Lower leg skin (tissue), 4 donors: ENCODE measurements at regions not wholly inside any gene's neighbourhood (a gene's known extent, or its start where the extent isn't known, plus 50 kb on each side); places are given as distances from the start of the nearest gene placed in this dataset.

Experiments used
- DNase-seq, 2 donors: peaks; one replicate each; pipeline ENCODE4 v3.0.0-alpha.2; 2019; ENCODE audit warnings: low spot score in 2 of 2
- H3K4me3 ChIP-seq: fragments of 200-600 bp; sonication (generic); 2 replicates; pipeline ENCODE4 v1.5.1; 2017; ENCODE audit warnings: mild to moderate bottlenecking, low read depth; ENCODE audit not compliant: poor library complexity, severe bottlenecking
- CTCF ChIP-seq, 3 donors: fragments of 450-650 bp; IDR thresholded peaks; one replicate each; pipeline ENCODE4 v1.5.1; 2016; ENCODE audit warnings: antibody characterized with exemption in 3 of 3, mild to moderate bottlenecking in 3 of 3, moderate library complexity in 2 of 3
- POLR2A ChIP-seq, 2 donors: fragments of 450-650 bp; IDR thresholded peaks; one replicate each; pipeline ENCODE4 v1.6.1; 2016 to 2017; ENCODE audit warnings: antibody characterized with exemption in 2 of 2, mild to moderate bottlenecking in 1 of 2, moderate library complexity in 1 of 2
- WGBS, 2 donors: methylation state at CpG; one replicate each; pipeline ENCODE4 v1.1.5; 2018; 5-methylcytosine and 5-hydroxymethylcytosine counted together
- intact Hi-C: fragments of 100-400 bp; cut with DNase I; formaldehyde crosslinking; loops from one replicate; pipeline ENCODE4 v1.15.0; 2023; ENCODE audit warnings: low total_unique reads

GRCh38 chr13:80633251-80633650 lies 292.3 kb upstream of the SPRY2 start:
- WGBS, 2 donors = 70 to 76% methylated on average over 1 of the region's 1 CpG
- H3K4me3 ChIP-seq = no peak overlapping the region
- TF ChIP-seq POLR2A (IDR thresholded peaks at IDR 0.05) (no peak), CTCF (IDR thresholded peaks at IDR 0.05) (no peak)
- intact Hi-C loops = no loop called here
- DNase-seq = no peak

DNA sequence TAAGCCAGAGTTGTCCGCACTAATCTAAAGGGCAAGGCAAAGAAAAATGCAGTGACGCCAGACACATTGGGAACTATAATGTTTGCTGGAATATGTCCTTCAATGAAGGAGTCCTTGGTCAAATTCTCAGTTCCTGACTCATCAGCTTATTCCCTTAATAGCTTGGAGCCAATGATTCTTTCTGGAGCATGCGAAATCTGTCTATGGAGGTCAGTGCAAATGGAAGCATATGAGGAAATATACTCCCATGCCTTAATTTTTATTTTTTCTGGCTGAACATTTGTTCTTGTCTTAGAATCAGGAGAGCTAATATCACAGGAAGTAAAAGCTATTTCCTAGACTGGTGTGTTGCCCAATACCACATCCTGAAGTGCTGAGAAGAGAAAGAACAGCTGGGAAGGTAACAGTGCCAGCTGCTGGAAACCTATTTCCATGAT lies 289.8 kb upstream of the SPRY2 start:
- intact Hi-C loops = no loop called here
- DNase-seq = peak in 1 of 2 donors; percentile 26
- 86 to 88% methylated on average over 3 of the region's 3 CpGs for WGBS, 2 donors
- TF ChIP-seq CTCF (IDR thresholded peaks at IDR 0.05) (no peak), POLR2A (IDR thresholded peaks at IDR 0.05) (no peak)
- no peak overlapping the region for H3K4me3 ChIP-seq

DNA sequence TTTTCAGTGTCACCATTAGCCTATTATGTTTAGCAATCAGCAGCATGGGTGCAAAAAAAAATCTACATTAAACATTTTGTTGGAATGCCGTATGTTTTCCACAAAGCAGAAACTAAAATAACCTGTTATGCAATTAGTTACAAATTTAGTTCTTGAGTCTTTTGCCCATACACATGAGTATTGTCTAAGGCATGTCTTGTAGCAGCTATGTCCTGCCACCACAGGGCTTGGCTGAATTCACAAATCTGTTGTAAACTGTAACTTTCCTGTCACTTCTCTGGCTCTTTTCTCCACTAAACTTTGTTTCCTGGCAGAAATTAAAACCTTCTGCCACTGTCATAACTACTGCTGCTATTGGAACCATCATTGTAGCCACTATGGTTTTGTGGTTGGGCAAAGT lies 277.9 kb upstream of the SPRY2 start:
- DNase-seq = no peak
- H3K4me3 ChIP-seq = no peak overlapping the region
- TF ChIP-seq CTCF (IDR thresholded peaks at IDR 0.05) (no peak), POLR2A (IDR thresholded peaks at IDR 0.05) (no peak)
- intact Hi-C loops = no loop called here
- WGBS, 2 donors = 18 to 33% methylated on average over 1 of the region's 1 CpG

GRCh38 chr13:80612804-80613203 lies 271.9 kb upstream of the SPRY2 start:
- no peak for DNase-seq
- WGBS, 2 donors = 80 to 87% methylated on average over 6 of the region's 6 CpGs
- TF ChIP-seq CTCF (IDR thresholded peaks at IDR 0.05) (no peak), POLR2A (IDR thresholded peaks at IDR 0.05) (no peak)
- intact Hi-C loops = no loop called here
- no peak overlapping the region for H3K4me3 ChIP-seq

DNA sequence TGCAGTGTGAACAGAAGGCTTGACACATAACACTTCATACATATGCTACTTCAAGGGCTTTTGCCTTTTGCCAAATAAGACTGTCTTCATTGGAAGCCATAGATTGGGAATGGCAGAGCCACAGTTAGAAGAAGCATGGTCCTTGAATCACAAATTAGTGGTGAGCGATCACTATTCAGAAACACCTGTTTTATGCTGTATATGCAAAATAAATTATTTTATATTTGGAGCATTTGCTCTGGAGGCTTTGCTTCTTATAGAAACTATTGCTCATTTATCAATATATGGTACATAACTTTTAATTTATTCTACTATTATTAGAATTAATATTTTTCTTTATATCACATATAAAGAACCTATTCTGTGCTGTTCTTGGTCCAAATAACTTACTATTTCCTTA lies 270.4 kb upstream of the SPRY2 start:
- TF ChIP-seq POLR2A (IDR thresholded peaks at IDR 0.05) (no peak), CTCF (IDR thresholded peaks at IDR 0.05) (no peak)

GRCh38 chr13:80605716-80606115 lies 264.8 kb upstream of the SPRY2 start:
- TF ChIP-seq CTCF (IDR thresholded peaks at IDR 0.05) (no peak), POLR2A (IDR thresholded peaks at IDR 0.05) (no peak)
- H3K4me3 ChIP-seq = no peak overlapping the region
- DNase-seq = no peak
- intact Hi-C loops = no loop called here

More for the DNA sequence above, 270.4 kb upstream of the SPRY2 start:
- intact Hi-C loops = no loop called here
- no peak for DNase-seq
- 91 to 95% methylated on average over 1 of the region's 1 CpG for WGBS, 2 donors
- H3K4me3 ChIP-seq = no peak overlapping the region
